Progenitor cell of endocrine pancreas (in vitro differentiated cells): ENCODE measurements at regions not wholly inside any gene's neighbourhood (a gene's known extent, or its start where the extent isn't known, plus 50 kb on each side); places are given as distances from the start of the nearest gene placed in this dataset.

Experiments
- DNase-seq: peaks from one replicate; pipeline ENCODE4 v3.0.0; 2021; ENCODE audit warnings: low spot score; ENCODE audit not compliant: unreplicated experiment
- H3K27ac Mint-ChIP-seq: 2 replicates; pipeline ENCODE4 v1.8.0; 2021; ENCODE audit warnings: mild to moderate bottlenecking, moderate library complexity, mixed read lengths
- H3K27me3 Mint-ChIP-seq: 2 replicates; pipeline ENCODE4 v1.8.0; 2021; ENCODE audit warnings: mixed read lengths
- H3K36me3 Mint-ChIP-seq: 2 replicates; pipeline ENCODE4 v1.8.0; 2022; ENCODE audit warnings: mixed read lengths; ENCODE audit not compliant: insufficient read depth
- H3K4me1 Mint-ChIP-seq: 2 replicates; pipeline ENCODE4 v1.8.0; 2021; ENCODE audit warnings: low read depth, mixed read lengths
- H3K4me3 Mint-ChIP-seq: 2 replicates; pipeline ENCODE4 v1.8.0; 2021; ENCODE audit warnings: low read depth, mild to moderate bottlenecking, moderate library complexity, mixed read lengths
- H3K9me3 Mint-ChIP-seq: 2 replicates; pipeline ENCODE4 v1.8.0; 2021; ENCODE audit warnings: low read depth, mixed read lengths
- TF ChIP-seq, protein P1 (sequence below): fragments of 200-600 bp; sonication (generic); IDR thresholded peaks from one replicate; pipeline ENCODE4 v1.5.0; 2021; ENCODE audit warnings: antibody characterized with exemption, mild to moderate bottlenecking; ENCODE audit not compliant: unreplicated experiment

GRCh38 chr9:78871452-78872331 lies 574.8 kb downstream of the PSAT1 start:
- Mint-ChIP-seq H3K4me3 (no peak overlapping the region), H3K27ac (no peak overlapping the region), H3K9me3 (peaks cover 7% of the 10 kb centered on the region), H3K4me1 (no peaks in the 10 kb centered on the region), H3K27me3 (peaks cover 6% of the 10 kb centered on the region), H3K36me3 (peaks cover 1% of the 10 kb centered on the region)
- no peak for DNase-seq
- TF ChIP-seq, protein P1, sequence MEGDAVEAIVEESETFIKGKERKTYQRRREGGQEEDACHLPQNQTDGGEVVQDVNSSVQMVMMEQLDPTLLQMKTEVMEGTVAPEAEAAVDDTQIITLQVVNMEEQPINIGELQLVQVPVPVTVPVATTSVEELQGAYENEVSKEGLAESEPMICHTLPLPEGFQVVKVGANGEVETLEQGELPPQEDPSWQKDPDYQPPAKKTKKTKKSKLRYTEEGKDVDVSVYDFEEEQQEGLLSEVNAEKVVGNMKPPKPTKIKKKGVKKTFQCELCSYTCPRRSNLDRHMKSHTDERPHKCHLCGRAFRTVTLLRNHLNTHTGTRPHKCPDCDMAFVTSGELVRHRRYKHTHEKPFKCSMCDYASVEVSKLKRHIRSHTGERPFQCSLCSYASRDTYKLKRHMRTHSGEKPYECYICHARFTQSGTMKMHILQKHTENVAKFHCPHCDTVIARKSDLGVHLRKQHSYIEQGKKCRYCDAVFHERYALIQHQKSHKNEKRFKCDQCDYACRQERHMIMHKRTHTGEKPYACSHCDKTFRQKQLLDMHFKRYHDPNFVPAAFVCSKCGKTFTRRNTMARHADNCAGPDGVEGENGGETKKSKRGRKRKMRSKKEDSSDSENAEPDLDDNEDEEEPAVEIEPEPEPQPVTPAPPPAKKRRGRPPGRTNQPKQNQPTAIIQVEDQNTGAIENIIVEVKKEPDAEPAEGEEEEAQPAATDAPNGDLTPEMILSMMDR = no peak

- no peak for DNase-seq
- Mint-ChIP-seq H3K27me3 (peaks cover 6% of the 10 kb centered on the region), H3K4me3 (no peak overlapping the region), H3K27ac (no peak overlapping the region), H3K4me1 (no peaks in the 10 kb centered on the region), H3K9me3 (peaks cover 7% of the 10 kb centered on the region), H3K36me3 (peaks cover 1% of the 10 kb centered on the region)
- TF ChIP-seq, protein P1 = no peak
These were observed 577.1 kb downstream of the PSAT1 start for GRCh38 chr9:78874061-78874460.

GRCh38 chr9:78879324-78880100 lies 582.6 kb downstream of the PSAT1 start:
- no peak for DNase-seq
- Mint-ChIP-seq H3K9me3 (no peaks in the 10 kb centered on the region), H3K27ac (no peak overlapping the region), H3K27me3 (no peaks in the 10 kb centered on the region), H3K36me3 (no peaks in the 10 kb centered on the region), H3K4me1 (no peaks in the 10 kb centered on the region), H3K4me3 (no peak overlapping the region)
- TF ChIP-seq, protein P1 = no peak

GRCh38 chr9:78881295-78881694 lies 584.4 kb downstream of the PSAT1 start:
- no peak overlapping the region for H3K4me3 Mint-ChIP-seq
- TF ChIP-seq, protein P1 = no peak
- no peak overlapping the region for H3K27ac Mint-ChIP-seq
- H3K4me1 Mint-ChIP-seq = no peaks in the 10 kb centered on the region
- H3K9me3 Mint-ChIP-seq = no peaks in the 10 kb centered on the region
- H3K27me3 Mint-ChIP-seq = no peaks in the 10 kb centered on the region
- no peak for DNase-seq
- no peaks in the 10 kb centered on the region for H3K36me3 Mint-ChIP-seq

DNA sequence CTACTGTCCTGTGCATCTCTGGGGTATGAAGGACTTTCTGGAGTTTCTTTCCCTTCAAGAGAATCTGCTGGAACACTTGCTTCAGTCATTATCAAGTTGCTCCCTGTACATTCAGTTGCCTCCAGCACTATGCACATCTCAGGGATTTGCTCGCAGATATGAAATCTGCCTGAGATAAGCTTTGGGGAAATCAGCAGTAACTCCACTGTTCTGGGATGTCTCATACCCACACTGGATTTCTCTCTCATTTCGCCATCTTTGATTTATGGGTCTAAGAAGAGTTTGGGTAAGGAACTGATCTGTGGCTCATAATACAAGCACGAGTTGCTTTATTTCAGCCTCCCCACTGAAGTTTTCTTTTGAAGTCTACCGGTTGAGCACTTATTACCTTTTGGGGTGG lies 585.6 kb downstream of the PSAT1 start:
- TF ChIP-seq, protein P1 = no peak
- Mint-ChIP-seq H3K36me3 (no peaks in the 10 kb centered on the region), H3K27me3 (no peaks in the 10 kb centered on the region), H3K27ac (no peak overlapping the region), H3K9me3 (no peaks in the 10 kb centered on the region), H3K4me1 (no peaks in the 10 kb centered on the region), H3K4me3 (no peak overlapping the region)
- no peak for DNase-seq
